GM23338 (cell line): ENCODE measurements at regions not wholly inside any gene's neighbourhood (a gene's known extent, or its start where the extent isn't known, plus 50 kb on each side); places are given as distances from the start of the nearest gene placed in this dataset.

Experiments
- CREB1 ChIP-seq: fragments of 250-450 bp; sonication (Bioruptor Pico); IDR thresholded peaks from 2 replicates; pipeline ENCODE4 v1.5.0; 2020; ENCODE audit warnings: low read depth, mild to moderate bottlenecking, moderate library complexity
- EZH2 ChIP-seq: fragments of 200-600 bp; sonication (generic); IDR thresholded peaks from one replicate; pipeline ENCODE4 v1.8.0; 2017; ENCODE audit warnings: antibody characterized with exemption, mild to moderate bottlenecking, low read depth; ENCODE audit not compliant: unreplicated experiment
- EZH2phosphoT487 ChIP-seq: fragments of 200-600 bp; sonication (generic); IDR thresholded peaks from one replicate; pipeline ENCODE4 v1.8.1; 2018; ENCODE audit warnings: antibody characterized with exemption; ENCODE audit not compliant: unreplicated experiment
- JUNB ChIP-seq: IDR thresholded peaks from one replicate; pipeline ENCODE4 v1.6.1; 2016; ENCODE audit warnings: antibody characterized with exemption; ENCODE audit not compliant: unreplicated experiment
- NANOG ChIP-seq: IDR thresholded peaks from 2 replicates; pipeline ENCODE4 v1.6.1; 2016; ENCODE audit warnings: antibody characterized with exemption, borderline replicate concordance
- POLR2AphosphoS5 ChIP-seq: IDR thresholded peaks from 2 replicates; pipeline ENCODE4 v1.6.1; 2016; ENCODE audit warnings: antibody characterized with exemption, low read depth
- STAT1 ChIP-seq: IDR thresholded peaks from one replicate; pipeline ENCODE4 v1.6.1; 2016; ENCODE audit warnings: antibody characterized with exemption; ENCODE audit not compliant: unreplicated experiment
- TF ChIP-seq, protein P1 (sequence below), 2 experiments: fragments of 200-600 bp in 1 of 2; sonication (generic) in 1 of 2; conservative IDR thresholded peaks; 2 replicates each; pipeline versions ENCODE4 v1.5.1 to v1.6.1; 2016 to 2017; ENCODE audit warnings: antibody characterized with exemption in 2 of 2, low read depth in 2 of 2, mild to moderate bottlenecking in 2 of 2, moderate library complexity in 1 of 2
- TF ChIP-seq, protein P2 (sequence below): IDR thresholded peaks from one replicate; pipeline ENCODE4 v1.6.1; 2018; ENCODE audit warnings: antibody characterized with exemption; ENCODE audit not compliant: unreplicated experiment
- TF ChIP-seq, protein P3 (sequence below): fragments of 250-450 bp; sonication (Bioruptor Pico); IDR thresholded peaks from 2 replicates; pipeline ENCODE4 v1.5.0; 2020; ENCODE audit warnings: mild to moderate bottlenecking, moderate library complexity

DNA sequence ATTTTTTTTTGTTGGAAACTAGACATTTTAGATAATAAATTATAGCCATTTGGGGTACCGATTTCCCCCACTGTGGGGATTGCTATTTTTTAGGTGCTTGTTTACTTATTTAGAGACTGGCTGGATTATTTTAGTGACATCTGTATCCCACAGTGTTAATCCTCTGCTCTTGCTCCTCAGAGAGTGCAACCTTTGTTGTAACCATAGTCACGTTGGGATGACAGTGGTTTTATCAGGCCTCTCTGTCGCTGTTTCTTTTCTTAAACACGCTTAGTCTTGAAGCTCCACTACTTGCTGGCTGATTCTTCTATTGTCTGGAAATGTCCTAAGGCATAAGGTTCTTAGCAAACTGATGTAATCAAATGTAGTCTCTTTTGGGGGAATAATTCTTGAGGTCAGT is 451.6 kb upstream of the SEMA6D start:
- TF ChIP-seq, protein P1, sequence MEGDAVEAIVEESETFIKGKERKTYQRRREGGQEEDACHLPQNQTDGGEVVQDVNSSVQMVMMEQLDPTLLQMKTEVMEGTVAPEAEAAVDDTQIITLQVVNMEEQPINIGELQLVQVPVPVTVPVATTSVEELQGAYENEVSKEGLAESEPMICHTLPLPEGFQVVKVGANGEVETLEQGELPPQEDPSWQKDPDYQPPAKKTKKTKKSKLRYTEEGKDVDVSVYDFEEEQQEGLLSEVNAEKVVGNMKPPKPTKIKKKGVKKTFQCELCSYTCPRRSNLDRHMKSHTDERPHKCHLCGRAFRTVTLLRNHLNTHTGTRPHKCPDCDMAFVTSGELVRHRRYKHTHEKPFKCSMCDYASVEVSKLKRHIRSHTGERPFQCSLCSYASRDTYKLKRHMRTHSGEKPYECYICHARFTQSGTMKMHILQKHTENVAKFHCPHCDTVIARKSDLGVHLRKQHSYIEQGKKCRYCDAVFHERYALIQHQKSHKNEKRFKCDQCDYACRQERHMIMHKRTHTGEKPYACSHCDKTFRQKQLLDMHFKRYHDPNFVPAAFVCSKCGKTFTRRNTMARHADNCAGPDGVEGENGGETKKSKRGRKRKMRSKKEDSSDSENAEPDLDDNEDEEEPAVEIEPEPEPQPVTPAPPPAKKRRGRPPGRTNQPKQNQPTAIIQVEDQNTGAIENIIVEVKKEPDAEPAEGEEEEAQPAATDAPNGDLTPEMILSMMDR (conservative IDR thresholded peaks at IDR 0.05; ENCODE audit: low read depth in 2 of 2), result no peak
- no peak for TF ChIP-seq CREB1 (CRISPR knock-in tag)
- TF ChIP-seq EZH2phosphoT487, result no peak
- TF ChIP-seq, protein P2, sequence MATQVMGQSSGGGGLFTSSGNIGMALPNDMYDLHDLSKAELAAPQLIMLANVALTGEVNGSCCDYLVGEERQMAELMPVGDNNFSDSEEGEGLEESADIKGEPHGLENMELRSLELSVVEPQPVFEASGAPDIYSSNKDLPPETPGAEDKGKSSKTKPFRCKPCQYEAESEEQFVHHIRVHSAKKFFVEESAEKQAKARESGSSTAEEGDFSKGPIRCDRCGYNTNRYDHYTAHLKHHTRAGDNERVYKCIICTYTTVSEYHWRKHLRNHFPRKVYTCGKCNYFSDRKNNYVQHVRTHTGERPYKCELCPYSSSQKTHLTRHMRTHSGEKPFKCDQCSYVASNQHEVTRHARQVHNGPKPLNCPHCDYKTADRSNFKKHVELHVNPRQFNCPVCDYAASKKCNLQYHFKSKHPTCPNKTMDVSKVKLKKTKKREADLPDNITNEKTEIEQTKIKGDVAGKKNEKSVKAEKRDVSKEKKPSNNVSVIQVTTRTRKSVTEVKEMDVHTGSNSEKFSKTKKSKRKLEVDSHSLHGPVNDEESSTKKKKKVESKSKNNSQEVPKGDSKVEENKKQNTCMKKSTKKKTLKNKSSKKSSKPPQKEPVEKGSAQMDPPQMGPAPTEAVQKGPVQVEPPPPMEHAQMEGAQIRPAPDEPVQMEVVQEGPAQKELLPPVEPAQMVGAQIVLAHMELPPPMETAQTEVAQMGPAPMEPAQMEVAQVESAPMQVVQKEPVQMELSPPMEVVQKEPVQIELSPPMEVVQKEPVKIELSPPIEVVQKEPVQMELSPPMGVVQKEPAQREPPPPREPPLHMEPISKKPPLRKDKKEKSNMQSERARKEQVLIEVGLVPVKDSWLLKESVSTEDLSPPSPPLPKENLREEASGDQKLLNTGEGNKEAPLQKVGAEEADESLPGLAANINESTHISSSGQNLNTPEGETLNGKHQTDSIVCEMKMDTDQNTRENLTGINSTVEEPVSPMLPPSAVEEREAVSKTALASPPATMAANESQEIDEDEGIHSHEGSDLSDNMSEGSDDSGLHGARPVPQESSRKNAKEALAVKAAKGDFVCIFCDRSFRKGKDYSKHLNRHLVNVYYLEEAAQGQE, result no peak
- no peak for TF ChIP-seq POLR2AphosphoS5
- TF ChIP-seq EZH2, result no peak
- no peak for TF ChIP-seq JUNB
- TF ChIP-seq, protein P3, sequence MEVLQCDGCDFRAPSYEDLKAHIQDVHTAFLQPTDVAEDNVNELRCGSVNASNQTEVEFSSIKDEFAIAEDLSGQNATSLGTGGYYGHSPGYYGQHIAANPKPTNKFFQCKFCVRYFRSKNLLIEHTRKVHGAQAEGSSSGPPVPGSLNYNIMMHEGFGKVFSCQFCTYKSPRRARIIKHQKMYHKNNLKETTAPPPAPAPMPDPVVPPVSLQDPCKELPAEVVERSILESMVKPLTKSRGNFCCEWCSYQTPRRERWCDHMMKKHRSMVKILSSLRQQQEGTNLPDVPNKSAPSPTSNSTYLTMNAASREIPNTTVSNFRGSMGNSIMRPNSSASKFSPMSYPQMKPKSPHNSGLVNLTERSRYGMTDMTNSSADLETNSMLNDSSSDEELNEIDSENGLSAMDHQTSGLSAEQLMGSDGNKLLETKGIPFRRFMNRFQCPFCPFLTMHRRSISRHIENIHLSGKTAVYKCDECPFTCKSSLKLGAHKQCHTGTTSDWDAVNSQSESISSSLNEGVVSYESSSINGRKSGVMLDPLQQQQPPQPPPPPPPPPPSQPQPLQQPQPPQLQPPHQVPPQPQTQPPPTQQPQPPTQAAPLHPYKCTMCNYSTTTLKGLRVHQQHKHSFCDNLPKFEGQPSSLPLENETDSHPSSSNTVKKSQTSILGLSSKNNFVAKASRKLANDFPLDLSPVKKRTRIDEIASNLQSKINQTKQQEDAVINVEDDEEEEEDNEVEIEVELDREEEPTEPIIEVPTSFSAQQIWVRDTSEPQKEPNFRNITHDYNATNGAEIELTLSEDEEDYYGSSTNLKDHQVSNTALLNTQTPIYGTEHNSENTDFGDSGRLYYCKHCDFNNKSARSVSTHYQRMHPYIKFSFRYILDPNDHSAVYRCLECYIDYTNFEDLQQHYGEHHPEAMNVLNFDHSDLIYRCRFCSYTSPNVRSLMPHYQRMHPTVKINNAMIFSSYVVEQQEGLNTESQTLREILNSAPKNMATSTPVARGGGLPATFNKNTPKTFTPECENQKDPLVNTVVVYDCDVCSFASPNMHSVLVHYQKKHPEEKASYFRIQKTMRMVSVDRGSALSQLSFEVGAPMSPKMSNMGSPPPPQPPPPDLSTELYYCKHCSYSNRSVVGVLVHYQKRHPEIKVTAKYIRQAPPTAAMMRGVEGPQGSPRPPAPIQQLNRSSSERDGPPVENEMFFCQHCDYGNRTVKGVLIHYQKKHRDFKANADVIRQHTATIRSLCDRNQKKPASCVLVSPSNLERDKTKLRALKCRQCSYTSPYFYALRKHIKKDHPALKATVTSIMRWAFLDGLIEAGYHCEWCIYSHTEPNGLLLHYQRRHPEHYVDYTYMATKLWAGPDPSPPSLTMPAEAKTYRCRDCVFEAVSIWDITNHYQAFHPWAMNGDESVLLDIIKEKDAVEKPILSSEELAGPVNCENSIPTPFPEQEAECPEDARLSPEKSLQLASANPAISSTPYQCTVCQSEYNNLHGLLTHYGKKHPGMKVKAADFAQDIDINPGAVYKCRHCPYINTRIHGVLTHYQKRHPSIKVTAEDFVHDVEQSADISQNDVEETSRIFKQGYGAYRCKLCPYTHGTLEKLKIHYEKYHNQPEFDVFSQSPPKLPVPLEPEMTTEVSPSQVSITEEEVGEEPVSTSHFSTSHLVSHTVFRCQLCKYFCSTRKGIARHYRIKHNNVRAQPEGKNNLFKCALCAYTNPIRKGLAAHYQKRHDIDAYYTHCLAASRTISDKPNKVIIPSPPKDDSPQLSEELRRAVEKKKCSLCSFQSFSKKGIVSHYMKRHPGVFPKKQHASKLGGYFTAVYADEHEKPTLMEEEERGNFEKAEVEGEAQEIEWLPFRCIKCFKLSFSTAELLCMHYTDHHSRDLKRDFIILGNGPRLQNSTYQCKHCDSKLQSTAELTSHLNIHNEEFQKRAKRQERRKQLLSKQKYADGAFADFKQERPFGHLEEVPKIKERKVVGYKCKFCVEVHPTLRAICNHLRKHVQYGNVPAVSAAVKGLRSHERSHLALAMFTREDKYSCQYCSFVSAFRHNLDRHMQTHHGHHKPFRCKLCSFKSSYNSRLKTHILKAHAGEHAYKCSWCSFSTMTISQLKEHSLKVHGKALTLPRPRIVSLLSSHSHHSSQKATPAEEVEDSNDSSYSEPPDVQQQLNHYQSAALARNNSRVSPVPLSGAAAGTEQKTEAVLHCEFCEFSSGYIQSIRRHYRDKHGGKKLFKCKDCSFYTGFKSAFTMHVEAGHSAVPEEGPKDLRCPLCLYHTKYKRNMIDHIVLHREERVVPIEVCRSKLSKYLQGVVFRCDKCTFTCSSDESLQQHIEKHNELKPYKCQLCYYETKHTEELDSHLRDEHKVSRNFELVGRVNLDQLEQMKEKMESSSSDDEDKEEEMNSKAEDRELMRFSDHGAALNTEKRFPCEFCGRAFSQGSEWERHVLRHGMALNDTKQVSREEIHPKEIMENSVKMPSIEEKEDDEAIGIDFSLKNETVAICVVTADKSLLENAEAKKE, result no peak
- TF ChIP-seq NANOG, result no peak
- TF ChIP-seq STAT1, result no peak
